Testis (tissue), 2 donors: ENCODE measurements at regions not wholly inside any gene's neighbourhood (a gene's known extent, or its start where the extent isn't known, plus 50 kb on each side); places are given as distances from the start of the nearest gene placed in this dataset.

Experiments used
- DNase-seq: peaks from one replicate; pipeline ENCODE4 v3.0.0-alpha.2; 2019
- H3K27ac ChIP-seq, 2 donors: fragments of 200-600 bp; sonication (generic); one replicate each; pipeline ENCODE4 v1.5.1; 2019
- H3K27me3 ChIP-seq: fragments of 200-600 bp; sonication (generic); one replicate; pipeline ENCODE4 v1.5.1; 2019
- H3K36me3 ChIP-seq: fragments of 200-600 bp; sonication (generic); one replicate; pipeline ENCODE4 v1.5.1; 2017; ENCODE audit warnings: low read depth; ENCODE audit errors: missing control alignments
- H3K4me1 ChIP-seq: fragments of 200-600 bp; sonication (generic); one replicate; pipeline ENCODE4 v1.5.1; 2019
- H3K4me3 ChIP-seq, 2 donors: fragments of 200-600 bp; sonication (generic); one replicate each; pipeline ENCODE4 v1.5.1; 2017 to 2019
- H3K9me3 ChIP-seq: fragments of 200-600 bp; sonication (generic); one replicate; pipeline ENCODE4 v1.5.1; 2017
- CTCF ChIP-seq, 3 experiments: fragments of 450-650 bp in 2 of 3; fragments of 200-600 bp in 1 of 3; sonication (generic) in 1 of 3; IDR thresholded peaks; one replicate each; pipeline ENCODE4 v1.5.1; 2016 to 2019; ENCODE audit warnings: antibody characterized with exemption in 3 of 3, mild to moderate bottlenecking in 2 of 3, moderate library complexity in 1 of 3
- POLR2A ChIP-seq: fragments of 450-650 bp; IDR thresholded peaks from one replicate; pipeline ENCODE4 v1.6.1; 2017; ENCODE audit warnings: antibody characterized with exemption, mild to moderate bottlenecking, moderate library complexity
- WGBS, 2 donors: methylation state at CpG; one replicate each; pipeline ENCODE4 v1.1.5; 2018; 5-methylcytosine and 5-hydroxymethylcytosine counted together
- intact Hi-C: fragments of 100-400 bp; cut with DNase I; formaldehyde crosslinking; loops from one replicate; pipeline ENCODE4 v1.15.1; 2023; ENCODE audit warnings: low total_unique reads

- no peaks in the 10 kb centered on the region for H3K27me3 ChIP-seq
- intact Hi-C loops, result no loop called here
- no peak overlapping the region for H3K4me3 ChIP-seq
- H3K36me3 ChIP-seq, result no peaks in the 10 kb centered on the region
- TF ChIP-seq POLR2A (no peak), CTCF (IDR thresholded peaks at IDR 0.05) (no peak)
- WGBS, 2 donors, result 82 to 88% methylated on average over 3 of the region's 3 CpGs
- no peak for DNase-seq
- peaks cover 1% of the 10 kb centered on the region for H3K4me1 ChIP-seq
- no peaks in the 10 kb centered on the region for H3K9me3 ChIP-seq
- H3K27ac ChIP-seq, result no peak overlapping the region
These were observed 655.8 kb upstream of the SEMA6A start for GRCh38 chr5:117230375-117230774.

GRCh38 chr5:117220730-117221129 lies 646.1 kb upstream of the SEMA6A start:
- Histone ChIP-seq H3K9me3 (no peaks in the 10 kb centered on the region), H3K36me3 (no peaks in the 10 kb centered on the region), H3K27me3 (no peaks in the 10 kb centered on the region), H3K27ac (no peak overlapping the region), H3K4me3 (no peak overlapping the region), H3K4me1 (peaks cover 3% of the 10 kb centered on the region)
- no peak for TF ChIP-seq CTCF (IDR thresholded peaks at IDR 0.05)
- no peak for TF ChIP-seq POLR2A
- 0% methylated on average over 1 of the region's 1 CpG for WGBS, 2 donors
- no peak for DNase-seq
- intact Hi-C loops, result no loop called here

GRCh38 chr5:117218789-117219188 lies 644.2 kb upstream of the SEMA6A start:
- TF ChIP-seq POLR2A (no peak), CTCF (IDR thresholded peaks at IDR 0.05) (no peak)
- no peaks in the 10 kb centered on the region for H3K9me3 ChIP-seq
- 84% methylated on average over 2 of the region's 2 CpGs for WGBS, 2 donors

GRCh38 chr5:117212866-117213265 lies 638.2 kb upstream of the SEMA6A start:
- 56 to 86% methylated on average over 1 of the region's 1 CpG for WGBS, 2 donors
- H3K9me3 ChIP-seq, result no peaks in the 10 kb centered on the region
- TF ChIP-seq CTCF (IDR thresholded peaks at IDR 0.05), result no peak
- TF ChIP-seq POLR2A, result no peak
- H3K27ac ChIP-seq, result no peak overlapping the region
- H3K4me3 ChIP-seq, result no peak overlapping the region
- H3K4me1 ChIP-seq, result no peaks in the 10 kb centered on the region
- no peak for DNase-seq
- no peaks in the 10 kb centered on the region for H3K27me3 ChIP-seq
- intact Hi-C loops, result no loop called here
- no peaks in the 10 kb centered on the region for H3K36me3 ChIP-seq

More at GRCh38 chr5:117218789-117219188, 644.2 kb upstream of the SEMA6A start:
- H3K36me3 ChIP-seq, result no peaks in the 10 kb centered on the region
- DNase-seq, result no peak
- no peak overlapping the region for H3K4me3 ChIP-seq
- no peaks in the 10 kb centered on the region for H3K27me3 ChIP-seq
- peaks cover 3% of the 10 kb centered on the region for H3K4me1 ChIP-seq
- no peak overlapping the region for H3K27ac ChIP-seq
- intact Hi-C loops, result no loop called here

- Histone ChIP-seq H3K36me3 (no peaks in the 10 kb centered on the region), H3K4me3 (no peak overlapping the region), H3K4me1 (no peaks in the 10 kb centered on the region), H3K27ac (no peak overlapping the region), H3K9me3 (no peaks in the 10 kb centered on the region), H3K27me3 (no peaks in the 10 kb centered on the region)
- no peak for TF ChIP-seq CTCF (IDR thresholded peaks at IDR 0.05)
- TF ChIP-seq POLR2A, result no peak
- no peak for DNase-seq
- intact Hi-C loops, result no loop called here
- 85 to 95% methylated on average over 1 of the region's 1 CpG for WGBS, 2 donors
These were observed 636.2 kb upstream of the SEMA6A start for GRCh38 chr5:117210796-117211195.
